CD8-positive, alpha-beta memory T cell (primary cell): ENCODE measurements at regions not wholly inside any gene's neighbourhood (a gene's known extent, or its start where the extent isn't known, plus 50 kb on each side); places are given as distances from the start of the nearest gene placed in this dataset.
"Not testable (repeated sequence)": the region's sequence is repeated elsewhere in the genome, so short reads cannot be mapped to it uniquely, and the experiment has no call there.

Experiments
- CTCF ChIA-PET: fragments of 350-600 bp; sonication (Branson Sonifier 250); formaldehyde crosslinking; loops from one replicate; lab custom pipeline; 2021; ENCODE audit warnings: antibody characterized with exemption; lab: Charles Lee
- POLR2A ChIA-PET: fragments of 350-600 bp; sonication (Branson Sonifier 250); formaldehyde crosslinking; loops from one replicate; lab custom pipeline; 2021; ENCODE audit warnings: antibody characterized with exemption; lab: Charles Lee
- DNase-seq, 5 donors: peaks; one replicate each; pipeline versions ENCODE4 v3.0.0 to v3.0.0-alpha.2; 2020 to 2022; ENCODE audit warnings: mixed read lengths in 1 of 5
- H3K27ac ChIP-seq: one replicate; pipeline ENCODE4 v1.7.0; 2013; ENCODE audit warnings: low read depth, mild to moderate bottlenecking, low read length, moderate library complexity
- H3K27me3 ChIP-seq: 2 replicates; pipeline ENCODE4 v1.7.0; 2013; ENCODE audit warnings: low read length, mild to moderate bottlenecking; ENCODE audit not compliant: insufficient read depth, poor library complexity, severe bottlenecking
- H3K36me3 ChIP-seq: 2 replicates; pipeline ENCODE4 v1.7.0; 2013; ENCODE audit warnings: mild to moderate bottlenecking, low read length, moderate library complexity; ENCODE audit not compliant: insufficient read depth
- H3K4me1 ChIP-seq: 2 replicates; pipeline ENCODE4 v1.7.0; 2013; ENCODE audit warnings: mild to moderate bottlenecking, low read length, moderate library complexity; ENCODE audit not compliant: insufficient read depth
- H3K4me3 ChIP-seq: 2 replicates; pipeline ENCODE4 v1.7.0; 2013; ENCODE audit warnings: mild to moderate bottlenecking, low read length
- H3K9me3 ChIP-seq: 2 replicates; pipeline ENCODE4 v1.7.0; 2013; ENCODE audit warnings: mild to moderate bottlenecking, low read length
- H3K27ac Mint-ChIP-seq, 8 donors: one replicate each; pipeline ENCODE4 v1.8.0; 2020 to 2021; ENCODE audit warnings: mixed read lengths in 8 of 8, mild to moderate bottlenecking in 6 of 8, inconsistent platforms in 3 of 8, moderate library complexity in 3 of 8
- H3K27me3 Mint-ChIP-seq, 2 donors: one replicate each; pipeline ENCODE4 v1.8.0; 2020 to 2021; ENCODE audit warnings: mixed read lengths in 2 of 2, mild to moderate bottlenecking in 1 of 2, moderate library complexity in 1 of 2
- H3K36me3 Mint-ChIP-seq, 3 donors: one replicate each; pipeline ENCODE4 v1.8.0; 2020 to 2021; ENCODE audit warnings: mixed read lengths in 3 of 3, inconsistent platforms in 1 of 3, mild to moderate bottlenecking in 1 of 3
- H3K4me1 Mint-ChIP-seq, 3 donors: one replicate each; pipeline ENCODE4 v1.8.0; 2020 to 2021; ENCODE audit warnings: mixed read lengths in 3 of 3, inconsistent platforms in 1 of 3, mild to moderate bottlenecking in 1 of 3
- H3K4me3 Mint-ChIP-seq, 7 donors: one replicate each; pipeline ENCODE4 v1.8.0; 2020 to 2021; ENCODE audit warnings: mixed read lengths in 7 of 7, mild to moderate bottlenecking in 6 of 7, moderate library complexity in 4 of 7, inconsistent platforms in 2 of 7
- H3K9me3 Mint-ChIP-seq, 5 donors: one replicate each; pipeline ENCODE4 v1.8.0; 2020 to 2022; ENCODE audit warnings: mixed read lengths in 5 of 5, mild to moderate bottlenecking in 3 of 5, moderate library complexity in 2 of 5, inconsistent platforms in 1 of 5

- Histone ChIP-seq H3K27ac (no peak overlapping the region), H3K36me3 (no peaks in the 10 kb centered on the region), H3K9me3 (no peaks in the 10 kb centered on the region), H3K27me3 (no peaks in the 10 kb centered on the region), H3K4me3 (no peak overlapping the region), H3K4me1 (no peaks in the 10 kb centered on the region)
- no peak for DNase-seq
- Mint-ChIP-seq H3K4me3 (no peak overlapping the region), H3K9me3 (no peaks in the 10 kb centered on the region), H3K36me3 (no peaks in the 10 kb centered on the region), H3K27me3 (peaks cover 8 to 20% of the 10 kb centered on the region in 2 donors), H3K27ac (no peak overlapping the region), H3K4me1 (peaks cover 6 to 9% (median 8%) of the 10 kb centered on the region in 3 donors)
- POLR2A ChIA-PET = no interaction called here
- CTCF ChIA-PET = no interaction called here
Observed at GRCh38 chr12:131223171-131223761, 269.6 kb downstream of the ADGRD1 start.

GRCh38 chr12:131223791-131224225 is 270.1 kb downstream of the ADGRD1 start:
- Mint-ChIP-seq H3K9me3 (no peaks in the 10 kb centered on the region), H3K27ac (no peak overlapping the region), H3K27me3 (peaks cover 8 to 23% of the 10 kb centered on the region in 2 donors), H3K36me3 (no peaks in the 10 kb centered on the region), H3K4me1 (peaks cover 6 to 9% (median 8%) of the 10 kb centered on the region in 3 donors), H3K4me3 (no peak overlapping the region)
- no peak overlapping the region for H3K4me3 ChIP-seq
- no peak for DNase-seq
- H3K4me1 ChIP-seq = no peaks in the 10 kb centered on the region
- no peak overlapping the region for H3K27ac ChIP-seq
- H3K27me3 ChIP-seq = no peaks in the 10 kb centered on the region
- H3K9me3 ChIP-seq = no peaks in the 10 kb centered on the region
- POLR2A ChIA-PET = no interaction called here
- CTCF ChIA-PET = no interaction called here
- H3K36me3 ChIP-seq = no peaks in the 10 kb centered on the region

GRCh38 chr12:131224226-131225065 is 270.7 kb downstream of the ADGRD1 start:
- H3K4me3 Mint-ChIP-seq, H3K4me1 ChIP-seq, H3K36me3 ChIP-seq, H3K27me3 ChIP-seq, POLR2A ChIA-PET, H3K27ac ChIP-seq, H3K9me3 Mint-ChIP-seq, H3K9me3 ChIP-seq, H3K36me3 Mint-ChIP-seq, H3K4me3 ChIP-seq, CTCF ChIA-PET, DNase-seq, H3K27ac Mint-ChIP-seq, H3K4me1 Mint-ChIP-seq: not testable (repeated sequence)
- H3K27me3 Mint-ChIP-seq = peaks cover 12 to 27% of the 10 kb centered on the region in 2 donors

GRCh38 chr12:131225066-131225380 is 271.3 kb downstream of the ADGRD1 start:
- H3K27me3 ChIP-seq, H3K4me1 ChIP-seq, DNase-seq, POLR2A ChIA-PET, H3K36me3 ChIP-seq, CTCF ChIA-PET, H3K9me3 ChIP-seq, H3K4me3 ChIP-seq, H3K36me3 Mint-ChIP-seq, H3K27ac Mint-ChIP-seq, H3K9me3 Mint-ChIP-seq, H3K4me1 Mint-ChIP-seq, H3K4me3 Mint-ChIP-seq, H3K27ac ChIP-seq: not testable (repeated sequence)
- H3K27me3 Mint-ChIP-seq = peaks cover 12 to 31% of the 10 kb centered on the region in 2 donors

GRCh38 chr12:131226345-131227265 is 272.9 kb downstream of the ADGRD1 start:
- peaks cover 6 to 10% (median 9%) of the 10 kb centered on the region in 3 donors for H3K4me1 Mint-ChIP-seq
- ChIA-PET CTCF (no interaction called here), POLR2A (no interaction called here)
- no peaks in the 10 kb centered on the region for H3K9me3 ChIP-seq
- no peak for DNase-seq
- H3K9me3 Mint-ChIP-seq = no peaks in the 10 kb centered on the region
- H3K4me1 ChIP-seq = no peaks in the 10 kb centered on the region
- H3K36me3 Mint-ChIP-seq = no peaks in the 10 kb centered on the region
- no peak overlapping the region for H3K4me3 ChIP-seq
- H3K27ac Mint-ChIP-seq = no peak overlapping the region
- no peak overlapping the region for H3K27ac ChIP-seq
- H3K27me3 ChIP-seq = no peaks in the 10 kb centered on the region
- no peaks in the 10 kb centered on the region for H3K36me3 ChIP-seq
- H3K27me3 Mint-ChIP-seq = peaks cover 14 to 32% of the 10 kb centered on the region in 2 donors
- no peak overlapping the region for H3K4me3 Mint-ChIP-seq

- CTCF ChIA-PET, POLR2A ChIA-PET, H3K9me3 ChIP-seq, H3K9me3 Mint-ChIP-seq, DNase-seq, H3K36me3 Mint-ChIP-seq, H3K36me3 ChIP-seq, H3K4me3 Mint-ChIP-seq, H3K4me1 Mint-ChIP-seq, H3K4me3 ChIP-seq, H3K27ac Mint-ChIP-seq, H3K27me3 ChIP-seq, H3K27ac ChIP-seq, H3K4me1 ChIP-seq: not testable (repeated sequence)
- peaks cover 14 to 30% of the 10 kb centered on the region in 2 donors for H3K27me3 Mint-ChIP-seq
Observed at GRCh38 chr12:131227641-131228040, 273.9 kb downstream of the ADGRD1 start.

GRCh38 chr12:131229079-131229425 is 275.3 kb downstream of the ADGRD1 start:
- H3K4me3 ChIP-seq, H3K4me1 Mint-ChIP-seq, H3K36me3 Mint-ChIP-seq, DNase-seq, H3K4me3 Mint-ChIP-seq, H3K4me1 ChIP-seq, H3K27ac Mint-ChIP-seq, H3K27me3 ChIP-seq, H3K36me3 ChIP-seq, CTCF ChIA-PET, H3K9me3 Mint-ChIP-seq, H3K9me3 ChIP-seq, POLR2A ChIA-PET: not testable (repeated sequence)
- H3K27me3 Mint-ChIP-seq = peaks cover 14 to 30% of the 10 kb centered on the region in 2 donors
- H3K27ac ChIP-seq = peak overlapping the region; percentile 47
